Osteoblast (primary cell): ENCODE measurements at regions not wholly inside any gene's neighbourhood (a gene's known extent, or its start where the extent isn't known, plus 50 kb on each side); places are given as distances from the start of the nearest gene placed in this dataset.

ENCODE experiments used
- DNase-seq: peaks from one replicate; pipeline ENCODE4 v3.0.0; 2011; ENCODE audit warnings: low spot score, mixed read lengths; ENCODE audit not compliant: insufficient read length; ENCODE audit errors: missing footprints
- H2AFZ ChIP-seq: 2 replicates; pipeline ENCODE4 v1.6.0; 2011; ENCODE audit warnings: mild to moderate bottlenecking, low read length
- H3K27ac ChIP-seq: 2 replicates; pipeline ENCODE4 v1.5.1; 2011; ENCODE audit warnings: mild to moderate bottlenecking, low read depth, low read length, moderate library complexity
- H3K27me3 ChIP-seq: 2 replicates; pipeline ENCODE4 v1.6.0; 2012; ENCODE audit warnings: mild to moderate bottlenecking, control low read depth, inconsistent platforms, low read length, moderate library complexity; ENCODE audit not compliant: insufficient read depth
- H3K36me3 ChIP-seq: 2 replicates; pipeline ENCODE4 v1.5.1; 2011; ENCODE audit warnings: mild to moderate bottlenecking, low read length, control low read depth, moderate library complexity; ENCODE audit not compliant: insufficient read depth
- H3K4me1 ChIP-seq: 2 replicates; pipeline ENCODE4 v1.5.1; 2011; ENCODE audit warnings: mild to moderate bottlenecking, low read length, control low read depth, moderate library complexity; ENCODE audit not compliant: insufficient read depth
- H3K4me2 ChIP-seq: 2 replicates; pipeline ENCODE4 v1.6.0; 2011; ENCODE audit warnings: mild to moderate bottlenecking, low read length; ENCODE audit not compliant: insufficient read depth
- H3K4me3 ChIP-seq: fragments of 200-600 bp; sonication (generic); 3 replicates; pipeline ENCODE4 v1.5.1; 2012; ENCODE audit warnings: mild to moderate bottlenecking, low read length, inconsistent platforms; ENCODE audit not compliant: insufficient read depth
- H3K79me2 ChIP-seq: 2 replicates; pipeline ENCODE4 v1.6.0; 2012; ENCODE audit warnings: mild to moderate bottlenecking, low read length, control low read depth, inconsistent platforms; ENCODE audit not compliant: insufficient read depth
- H3K9me3 ChIP-seq: 2 replicates; pipeline ENCODE4 v1.5.1; 2011; ENCODE audit warnings: low read depth, low read length, control low read depth
- H4K20me1 ChIP-seq: 2 replicates; pipeline ENCODE4 v1.6.0; 2012; ENCODE audit warnings: mild to moderate bottlenecking, low read length, control low read depth; ENCODE audit not compliant: insufficient read depth
- CTCF ChIP-seq: IDR thresholded peaks from 2 replicates; pipeline ENCODE4 v1.5.1; 2011; ENCODE audit warnings: mild to moderate bottlenecking, low read depth, low read length, moderate library complexity; ENCODE audit errors: extremely low read depth

GRCh38 chr9:29656641-29657406 lies 2083.5 kb upstream of the C9orf72 start:
- Histone ChIP-seq H3K9me3 (no peaks in the 10 kb centered on the region), H3K27ac (no peak overlapping the region), H3K36me3 (no peaks in the 10 kb centered on the region), H2AFZ (no peak overlapping the region), H4K20me1 (no peaks in the 10 kb centered on the region), H3K4me1 (no peaks in the 10 kb centered on the region), H3K4me3 (no peak overlapping the region), H3K79me2 (no peaks in the 10 kb centered on the region), H3K27me3 (no peaks in the 10 kb centered on the region), H3K4me2 (no peak overlapping the region)
- DNase-seq, result no peak
- no peak for TF ChIP-seq CTCF

- no peaks in the 10 kb centered on the region for H3K9me3 ChIP-seq
- no peaks in the 10 kb centered on the region for H3K27me3 ChIP-seq
- no peaks in the 10 kb centered on the region for H3K79me2 ChIP-seq
- no peaks in the 10 kb centered on the region for H3K4me1 ChIP-seq
- H2AFZ ChIP-seq, result no peak overlapping the region
- no peaks in the 10 kb centered on the region for H3K36me3 ChIP-seq
- no peaks in the 10 kb centered on the region for H4K20me1 ChIP-seq
- no peak overlapping the region for H3K4me3 ChIP-seq
- no peak for TF ChIP-seq CTCF
- DNase-seq, result no peak
- H3K4me2 ChIP-seq, result no peak overlapping the region
- H3K27ac ChIP-seq, result no peak overlapping the region
Measured at GRCh38 chr9:29657821-29658220, 2084.5 kb upstream of the C9orf72 start.

GRCh38 chr9:29659014-29659413 lies 2085.7 kb upstream of the C9orf72 start:
- no peak for DNase-seq
- Histone ChIP-seq H3K4me3 (no peak overlapping the region), H3K9me3 (no peaks in the 10 kb centered on the region), H3K27me3 (no peaks in the 10 kb centered on the region), H3K27ac (no peak overlapping the region), H3K4me1 (no peaks in the 10 kb centered on the region), H4K20me1 (no peaks in the 10 kb centered on the region), H3K36me3 (no peaks in the 10 kb centered on the region), H3K4me2 (no peak overlapping the region), H2AFZ (no peak overlapping the region), H3K79me2 (no peaks in the 10 kb centered on the region)
- TF ChIP-seq CTCF, result no peak

DNA sequence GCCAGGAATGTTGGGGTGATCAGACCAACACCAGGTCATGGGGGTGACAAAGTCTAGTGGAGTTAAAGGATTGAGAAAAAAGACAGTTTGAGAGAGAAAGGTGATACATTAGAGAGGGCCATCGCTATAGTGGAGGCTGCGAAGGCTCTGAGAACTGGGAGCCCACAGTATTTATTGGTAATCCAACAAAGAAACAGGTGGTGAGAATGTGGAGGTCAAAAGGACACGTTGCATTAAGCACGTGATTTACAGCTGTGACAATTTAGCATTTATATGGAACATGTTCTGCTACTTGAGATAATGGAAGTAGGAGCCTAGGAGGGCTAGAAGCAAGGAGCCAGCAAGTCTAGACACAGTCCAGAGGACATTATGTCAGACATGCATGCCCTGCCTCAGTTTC lies 2086.5 kb upstream of the C9orf72 start:
- no peak overlapping the region for H3K27ac ChIP-seq
- H2AFZ ChIP-seq, result no peak overlapping the region
- H4K20me1 ChIP-seq, result no peaks in the 10 kb centered on the region
- no peak overlapping the region for H3K4me2 ChIP-seq
- H3K9me3 ChIP-seq, result no peaks in the 10 kb centered on the region
- H3K79me2 ChIP-seq, result no peaks in the 10 kb centered on the region
- no peak overlapping the region for H3K4me3 ChIP-seq
- H3K4me1 ChIP-seq, result no peaks in the 10 kb centered on the region
- H3K36me3 ChIP-seq, result no peaks in the 10 kb centered on the region
- no peaks in the 10 kb centered on the region for H3K27me3 ChIP-seq
- no peak for DNase-seq
- TF ChIP-seq CTCF, result no peak
